ENCODE measurements at regions not wholly inside any gene's neighbourhood (a gene's known extent, or its start where the extent isn't known, plus 50 kb on each side); places are given as distances from the start of the nearest gene placed in this dataset.

DNA sequence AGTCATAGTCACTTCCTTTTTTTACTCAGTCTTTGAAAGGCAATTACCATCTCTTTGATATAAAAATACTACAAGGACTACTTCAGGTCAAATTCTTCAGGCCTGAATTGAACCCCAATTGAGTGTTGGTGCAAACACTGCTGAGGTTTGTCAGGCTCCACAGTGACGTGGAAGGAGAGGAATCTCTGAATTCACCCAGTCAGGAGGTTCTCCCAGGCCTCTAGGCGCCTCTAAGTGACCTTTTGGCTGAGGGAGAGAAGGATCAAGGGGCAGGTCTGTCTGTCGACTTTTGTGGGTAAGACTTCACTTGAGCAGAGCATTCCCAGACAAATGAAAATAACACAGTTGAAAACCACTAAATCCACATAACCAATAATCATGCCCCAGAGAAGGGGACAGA, 227.6 kb upstream of the CHRNA7 start:
- TF ChIP-seq ZBTB7A (tag by site-specific recombination; IDR thresholded peaks at IDR 0.05; ENCODE audit: low read depth), result no peak
- TF ChIP-seq ZNF121 (tag by site-specific recombination; IDR thresholded peaks at IDR 0.05), result no peak
- no peak for TF ChIP-seq TRIM28 (IDR thresholded peaks at IDR 0.05; ENCODE audit: borderline replicate concordance, low read length)
- TF ChIP-seq, protein P1, sequence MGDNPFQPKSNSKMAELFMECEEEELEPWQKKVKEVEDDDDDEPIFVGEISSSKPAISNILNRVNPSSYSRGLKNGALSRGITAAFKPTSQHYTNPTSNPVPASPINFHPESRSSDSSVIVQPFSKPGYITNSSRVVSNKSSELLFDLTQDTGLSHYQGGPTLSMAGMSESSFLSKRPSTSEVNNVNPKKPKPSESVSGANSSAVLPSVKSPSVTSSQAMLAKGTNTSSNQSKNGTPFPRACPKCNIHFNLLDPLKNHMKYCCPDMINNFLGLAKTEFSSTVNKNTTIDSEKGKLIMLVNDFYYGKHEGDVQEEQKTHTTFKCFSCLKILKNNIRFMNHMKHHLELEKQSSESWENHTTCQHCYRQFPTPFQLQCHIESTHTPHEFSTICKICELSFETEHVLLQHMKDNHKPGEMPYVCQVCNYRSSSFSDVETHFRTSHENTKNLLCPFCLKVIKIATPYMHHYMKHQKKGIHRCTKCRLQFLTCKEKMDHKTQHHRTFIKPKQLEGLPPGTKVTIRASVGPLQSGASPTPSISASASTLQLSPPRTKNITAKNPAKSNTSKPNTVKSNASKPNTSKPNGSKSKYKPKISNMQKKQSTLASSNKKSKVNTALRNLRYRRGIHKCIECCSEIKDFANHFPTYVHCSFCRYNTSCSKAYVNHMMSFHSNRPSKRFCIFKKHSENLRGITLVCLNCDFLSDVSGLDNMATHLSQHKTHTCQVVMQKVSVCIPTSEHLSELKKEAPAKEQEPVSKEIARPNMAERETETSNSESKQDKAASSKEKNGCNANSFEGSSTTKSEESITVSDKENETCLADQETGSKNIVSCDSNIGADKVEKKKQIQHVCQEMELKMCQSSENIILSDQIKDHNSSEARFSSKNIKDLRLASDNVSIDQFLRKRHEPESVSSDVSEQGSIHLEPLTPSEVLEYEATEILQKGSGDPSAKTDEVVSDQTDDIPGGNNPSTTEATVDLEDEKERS (tag by site-specific recombination; IDR thresholded peaks at IDR 0.05), result no peak
- TF ChIP-seq ZBTB1 (tag by site-specific recombination; IDR thresholded peaks at IDR 0.05), result no peak
- TF ChIP-seq, protein P2, sequence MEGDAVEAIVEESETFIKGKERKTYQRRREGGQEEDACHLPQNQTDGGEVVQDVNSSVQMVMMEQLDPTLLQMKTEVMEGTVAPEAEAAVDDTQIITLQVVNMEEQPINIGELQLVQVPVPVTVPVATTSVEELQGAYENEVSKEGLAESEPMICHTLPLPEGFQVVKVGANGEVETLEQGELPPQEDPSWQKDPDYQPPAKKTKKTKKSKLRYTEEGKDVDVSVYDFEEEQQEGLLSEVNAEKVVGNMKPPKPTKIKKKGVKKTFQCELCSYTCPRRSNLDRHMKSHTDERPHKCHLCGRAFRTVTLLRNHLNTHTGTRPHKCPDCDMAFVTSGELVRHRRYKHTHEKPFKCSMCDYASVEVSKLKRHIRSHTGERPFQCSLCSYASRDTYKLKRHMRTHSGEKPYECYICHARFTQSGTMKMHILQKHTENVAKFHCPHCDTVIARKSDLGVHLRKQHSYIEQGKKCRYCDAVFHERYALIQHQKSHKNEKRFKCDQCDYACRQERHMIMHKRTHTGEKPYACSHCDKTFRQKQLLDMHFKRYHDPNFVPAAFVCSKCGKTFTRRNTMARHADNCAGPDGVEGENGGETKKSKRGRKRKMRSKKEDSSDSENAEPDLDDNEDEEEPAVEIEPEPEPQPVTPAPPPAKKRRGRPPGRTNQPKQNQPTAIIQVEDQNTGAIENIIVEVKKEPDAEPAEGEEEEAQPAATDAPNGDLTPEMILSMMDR (tag by site-specific recombination; IDR thresholded peaks at IDR 0.05), result no peak

Measured in HEK293 (cell line).